ENCODE measurements at regions not wholly inside any gene's neighbourhood (a gene's known extent, or its start where the extent isn't known, plus 50 kb on each side); places are given as distances from the start of the nearest gene placed in this dataset.

GRCh38 chr10:127802531-127803095, 65.6 kb downstream of the FOXI2 start:
- no peak for TF ChIP-seq CTCF (IDR thresholded peaks at IDR 0.05)
- no peak for TF ChIP-seq USF2 (IDR thresholded peaks at IDR 0.05; ENCODE audit: borderline replicate concordance, low read depth, low read length)
- no peak for TF ChIP-seq POLR2AphosphoS5 (IDR thresholded peaks at IDR 0.05; ENCODE audit: low read depth, low read length)
- no peak for TF ChIP-seq RAD21 (IDR thresholded peaks at IDR 0.05; ENCODE audit: low read length)
- no peak for TF ChIP-seq YY1 (IDR thresholded peaks at IDR 0.05; ENCODE audit: low read depth)
- no peak for TF ChIP-seq EP300 (IDR thresholded peaks at IDR 0.05; ENCODE audit: borderline replicate concordance in 1 of 2, low read depth in 1 of 2, low read length in 1 of 2)

Measured in SK-N-SH (cell line).